ENCODE measurements at regions not wholly inside any gene's neighbourhood (a gene's known extent, or its start where the extent isn't known, plus 50 kb on each side); places are given as distances from the start of the nearest gene placed in this dataset.

- no peak for DNase-seq
- no peak overlapping the region for H3K27ac Mint-ChIP-seq
- H3K4me3 Mint-ChIP-seq = no peak overlapping the region
- H3K27me3 Mint-ChIP-seq (ENCODE audit: low read depth, poor library complexity) = peaks cover 14% of the 10 kb centered on the region
- no peaks in the 10 kb centered on the region for H3K36me3 Mint-ChIP-seq (ENCODE audit: low read depth)
- TF ChIP-seq CTCF (IDR thresholded peaks at IDR 0.05) = no peak
- H3K4me1 Mint-ChIP-seq = peaks cover 17% of the 10 kb centered on the region
- H3K9me3 Mint-ChIP-seq = peaks cover 34% of the 10 kb centered on the region
Measured at GRCh38 chr17:83193336-83194185, 114.2 kb downstream of the METRNL start.

- H3K9me3 Mint-ChIP-seq = peaks cover 29% of the 10 kb centered on the region
Measured at GRCh38 chr17:83194186-83194561, 114.8 kb downstream of the METRNL start.

GRCh38 chr17:83194761-83195329 lies 115.4 kb downstream of the METRNL start:
- TF ChIP-seq CTCF (IDR thresholded peaks at IDR 0.05) = no peak
- no peak for DNase-seq
- Mint-ChIP-seq H3K36me3 (ENCODE audit: low read depth) (no peaks in the 10 kb centered on the region), H3K9me3 (peaks cover 32% of the 10 kb centered on the region), H3K27ac (no peak overlapping the region), H3K4me3 (no peak overlapping the region), H3K27me3 (ENCODE audit: low read depth, poor library complexity) (peaks cover 12% of the 10 kb centered on the region), H3K4me1 (peaks cover 9% of the 10 kb centered on the region)

More at GRCh38 chr17:83194186-83194561, 114.8 kb downstream of the METRNL start:
- H3K27ac Mint-ChIP-seq = no peak overlapping the region
- peaks cover 14% of the 10 kb centered on the region for H3K4me1 Mint-ChIP-seq
- H3K36me3 Mint-ChIP-seq (ENCODE audit: low read depth) = no peaks in the 10 kb centered on the region
- no peak overlapping the region for H3K4me3 Mint-ChIP-seq
- peaks cover 13% of the 10 kb centered on the region for H3K27me3 Mint-ChIP-seq (ENCODE audit: low read depth, poor library complexity)
- DNase-seq = no peak
- TF ChIP-seq CTCF (IDR thresholded peaks at IDR 0.05) = no peak

- Mint-ChIP-seq H3K9me3 (peaks cover 34% of the 10 kb centered on the region), H3K4me1 (peaks cover 3% of the 10 kb centered on the region), H3K27me3 (ENCODE audit: low read depth, poor library complexity) (peaks cover 17% of the 10 kb centered on the region)
Measured at GRCh38 chr17:83195330-83196023, 116.1 kb downstream of the METRNL start.

GRCh38 chr17:83196024-83196365 lies 116.6 kb downstream of the METRNL start:
- Mint-ChIP-seq H3K9me3 (peaks cover 34% of the 10 kb centered on the region), H3K27me3 (ENCODE audit: low read depth, poor library complexity) (peaks cover 18% of the 10 kb centered on the region), H3K4me3 (no peak overlapping the region), H3K27ac (no peak overlapping the region), H3K4me1 (peaks cover 3% of the 10 kb centered on the region), H3K36me3 (ENCODE audit: low read depth) (no peaks in the 10 kb centered on the region)
- no peak for DNase-seq
- no peak for TF ChIP-seq CTCF (IDR thresholded peaks at IDR 0.05)

More at GRCh38 chr17:83195330-83196023, 116.1 kb downstream of the METRNL start:
- Mint-ChIP-seq H3K36me3 (ENCODE audit: low read depth) (no peaks in the 10 kb centered on the region), H3K4me3 (no peak overlapping the region), H3K27ac (no peak overlapping the region)
- DNase-seq = no peak
- no peak for TF ChIP-seq CTCF (IDR thresholded peaks at IDR 0.05)
